HepG2 (cell line): ENCODE measurements at regions not wholly inside any gene's neighbourhood (a gene's known extent, or its start where the extent isn't known, plus 50 kb on each side); places are given as distances from the start of the nearest gene placed in this dataset.
A peak's percentile ranks its signal among the peaks of the same experiment; 100 is the strongest.

Experiments
- ATAC-seq: fragments of 200-7000 bp; cut with Tn5 transposase; 3 replicates; pipeline ENCODE4 v1.9.1; 2020; ENCODE audit warnings: mild to moderate bottlenecking, moderate library complexity
- BruUV-seq: library from RNA; stranded (reverse); fragments of 400-500 nt; replicated peaks from 2 replicates; lab custom pipeline; 2021; lab: Mats Ljungman, UMichigan
- CTCF ChIA-PET: fragments of 300-600 bp; formaldehyde crosslinking; extraction: SDS; loops from one replicate; lab custom pipeline; 2021; ENCODE audit warnings: low total read pairs, inconsistent platforms, low intra/inter-chr PET ratio; lab: Yijun Ruan, JAX
- POLR2A ChIA-PET: fragments of 350-600 bp; sonication (Branson Sonifier 250); formaldehyde crosslinking; loops from one replicate; lab custom pipeline; 2020; ENCODE audit warnings: antibody characterized with exemption, inconsistent platforms; lab: Yijun Ruan, JAX
- DNase-seq: peaks from one replicate; pipeline ENCODE4 v3.0.0-alpha.2; 2015; ENCODE audit warnings: low spot score
- FAIRE-seq: peaks from 3 replicates; lab custom pipeline; 2011; peaks lifted over from hg19 to GRCh38; lab: Jason Lieb, UNC
- H2AFZ ChIP-seq: one replicate; pipeline ENCODE4 v1.6.1; 2011; ENCODE audit warnings: low read length, inconsistent platforms
- H3K27ac ChIP-seq: fragments of 300-600 bp; 3 replicates; pipeline ENCODE4 v1.8.0; 2011; ENCODE audit warnings: mixed run types, mild to moderate bottlenecking, mixed read lengths, low read length, inconsistent platforms; ENCODE audit not compliant: insufficient read depth; ENCODE audit errors: extremely low read length
- H3K27me3 ChIP-seq, 2 experiments: fragments of 200-600 bp in 1 of 2; 2 replicates in 1 of 2; 3 replicates in 1 of 2; pipeline versions ENCODE4 v1.6.0 to v1.8.0; 2011; ENCODE audit warnings: low read length in 2 of 2, mild to moderate bottlenecking in 2 of 2, moderate library complexity in 2 of 2, inconsistent platforms in 1 of 2; ENCODE audit not compliant: insufficient read depth in 2 of 2, control insufficient read depth in 1 of 2
- H3K36me3 ChIP-seq, 2 experiments: fragments of 200-600 bp in 1 of 2; replicated peaks in 1 of 2; 2 replicates in 1 of 2; 3 replicates in 1 of 2; pipeline versions ENCODE4 v1.5.1 to v1.8.0; 2011; ENCODE audit warnings: low read length in 2 of 2, inconsistent platforms in 1 of 2; ENCODE audit not compliant: insufficient read depth in 2 of 2, control insufficient read depth in 1 of 2
- H3K4me1 ChIP-seq: 2 replicates; pipeline ENCODE4 v1.5.1; 2012; ENCODE audit warnings: low read length, inconsistent platforms; ENCODE audit not compliant: insufficient read depth
- H3K4me2 ChIP-seq: 2 replicates; pipeline ENCODE4 v1.6.0; 2011; ENCODE audit warnings: low read depth, low read length, inconsistent platforms
- H3K4me3 ChIP-seq, 3 experiments: fragments of 200-600 bp in 1 of 3; sonication (generic), shearing (Covaris generic) in 1 of 3; replicated peaks in 1 of 3; 2 replicates each; pipeline ENCODE4 v1.5.1; 2011 to 2016; ENCODE audit warnings: low read length in 3 of 3, inconsistent platforms in 2 of 3, low read depth in 2 of 3, mild to moderate bottlenecking in 2 of 3, control low read depth in 1 of 3, mixed read lengths in 1 of 3; ENCODE audit not compliant: insufficient read depth in 1 of 3
- H3K79me2 ChIP-seq: one replicate; pipeline ENCODE4 v1.6.1; 2011; ENCODE audit warnings: low read length, inconsistent platforms; ENCODE audit not compliant: insufficient read depth
- H3K9ac ChIP-seq: 2 replicates; pipeline ENCODE4 v1.6.0; 2011; ENCODE audit warnings: mild to moderate bottlenecking, low read depth, low read length, inconsistent platforms; ENCODE audit not compliant: insufficient read depth
- H3K9me3 ChIP-seq: 2 replicates; pipeline ENCODE4 v1.5.1; 2012; ENCODE audit warnings: mild to moderate bottlenecking, low read length
- H4K20me1 ChIP-seq: 2 replicates; pipeline ENCODE4 v1.6.0; 2011; ENCODE audit warnings: inconsistent platforms, mild to moderate bottlenecking, low read length, moderate library complexity; ENCODE audit not compliant: insufficient read depth
- AHR ChIP-seq: IDR thresholded peaks from 2 replicates; pipeline ENCODE4 v1.6.1; 2018; ENCODE audit warnings: missing genetic modification reagents, missing compliant biosample characterization
- ARNT2 ChIP-seq: sonication (generic); formaldehyde crosslinking; IDR thresholded peaks from 2 replicates; pipeline ENCODE4 v1.8.0; 2022; ENCODE audit warnings: mild to moderate bottlenecking, low read depth, missing genetic modification reagents, moderate library complexity
- BHLHE40 ChIP-seq: IDR thresholded peaks from 2 replicates; pipeline ENCODE4 v1.6.1; 2011; ENCODE audit warnings: low read length, improper control_type of control experiment
- EP300 ChIP-seq, 3 experiments: sonication (generic) in 1 of 3; formaldehyde crosslinking in 1 of 3; IDR thresholded peaks; 2 replicates each; pipeline versions ENCODE4 v1.5.1 to v1.6.1; 2011 to 2020; ENCODE audit warnings: low read depth in 2 of 3, low read length in 2 of 3, borderline replicate concordance in 1 of 3, improper control_type of control experiment in 1 of 3, mild to moderate bottlenecking in 1 of 3, missing genetic modification reagents in 1 of 3, moderate library complexity in 1 of 3
- FOSL2 ChIP-seq: sonication (generic); formaldehyde crosslinking; IDR thresholded peaks from 2 replicates; pipeline ENCODE4 v1.4.0; 2020; ENCODE audit warnings: missing genetic modification reagents
- FOXA3 ChIP-seq: IDR thresholded peaks from 2 replicates; pipeline ENCODE4 v1.6.1; 2016; ENCODE audit warnings: missing genetic modification reagents, missing compliant biosample characterization
- GABPB1 ChIP-seq: IDR thresholded peaks from 2 replicates; pipeline ENCODE4 v1.6.1; 2016; ENCODE audit warnings: mild to moderate bottlenecking, missing genetic modification reagents, moderate library complexity, missing compliant biosample characterization
- MEIS2 ChIP-seq: sonication (generic); formaldehyde crosslinking; IDR thresholded peaks from 2 replicates; pipeline ENCODE4 v1.9.0; 2021; ENCODE audit warnings: mild to moderate bottlenecking, missing genetic modification reagents
- MYNN ChIP-seq: sonication (generic); formaldehyde crosslinking; IDR thresholded peaks from 2 replicates; pipeline ENCODE4 v1.4.0; 2020; ENCODE audit warnings: mild to moderate bottlenecking, low read depth, missing genetic modification reagents
- NCOA1 ChIP-seq: sonication (generic); formaldehyde crosslinking; IDR thresholded peaks from 2 replicates; pipeline ENCODE4 v1.9.0; 2021; ENCODE audit warnings: missing genetic modification reagents
- SP4 ChIP-seq: sonication (generic); formaldehyde crosslinking; IDR thresholded peaks from 2 replicates; pipeline ENCODE4 v1.8.1; 2023; ENCODE audit warnings: mild to moderate bottlenecking, missing genetic modification reagents
- SYNCRIP ChIP-seq: fragments of 200-400 bp; formaldehyde crosslinking; IDR thresholded peaks from 2 replicates; pipeline ENCODE4 v1.6.1; 2018; ENCODE audit warnings: mild to moderate bottlenecking, low read depth, low read length; ENCODE audit not compliant: insufficient read depth
- ZNF550 ChIP-seq: sonication (generic); formaldehyde crosslinking; IDR thresholded peaks from 2 replicates; pipeline ENCODE4 v1.4.0; 2020; ENCODE audit warnings: mild to moderate bottlenecking, missing genetic modification reagents, borderline replicate concordance
- ZNF777 ChIP-seq: sonication (generic); formaldehyde crosslinking; IDR thresholded peaks from 2 replicates; pipeline ENCODE4 v1.4.0; 2020; ENCODE audit warnings: missing genetic modification reagents
- ZNF780A ChIP-seq: sonication (generic); formaldehyde crosslinking; IDR thresholded peaks from 2 replicates; pipeline ENCODE4 v1.8.0; 2022; ENCODE audit warnings: mild to moderate bottlenecking, missing genetic modification reagents, moderate library complexity
- WGBS: methylation state at CpG from one replicate; pipeline ENCODE4 v1.1.6; 2017; ENCODE audit warnings: low lambda C conversion rate; 5-methylcytosine and 5-hydroxymethylcytosine counted together
- in situ Hi-C: cut with HindIII; loops from 2 replicates; pipeline ENCODE4 v1.10.0; 2017; ENCODE audit warnings: low pct_unique_long_range_greater_than_20kb; ENCODE audit not compliant: extremely low pct_ligation_motif_present
- intact Hi-C: fragments of 100-400 bp; cut with micrococcal nuclease; formaldehyde crosslinking; loops from one replicate; pipeline ENCODE4 v1.10.0; 2022; ENCODE audit not compliant: unreplicated experiment
- TF ChIP-seq, protein P1 (sequence below): sonication (generic); formaldehyde crosslinking; IDR thresholded peaks from 2 replicates; pipeline ENCODE4 v1.5.1; 2020; ENCODE audit warnings: mild to moderate bottlenecking, missing genetic modification reagents, moderate library complexity
- TF ChIP-seq, protein P2 (sequence below): sonication (generic); formaldehyde crosslinking; IDR thresholded peaks from 2 replicates; pipeline ENCODE4 v1.4.0; 2020; ENCODE audit warnings: mild to moderate bottlenecking, low read depth, missing genetic modification reagents
- TF ChIP-seq, protein P3 (sequence below): sonication (generic); formaldehyde crosslinking; IDR thresholded peaks from 2 replicates; pipeline ENCODE4 v1.4.0; 2020; ENCODE audit warnings: low read depth, mild to moderate bottlenecking, missing genetic modification reagents
- TF ChIP-seq, protein P4 (sequence below): fragments of 450-650 bp; IDR thresholded peaks from 2 replicates; pipeline ENCODE4 v1.6.1; 2017

DNA sequence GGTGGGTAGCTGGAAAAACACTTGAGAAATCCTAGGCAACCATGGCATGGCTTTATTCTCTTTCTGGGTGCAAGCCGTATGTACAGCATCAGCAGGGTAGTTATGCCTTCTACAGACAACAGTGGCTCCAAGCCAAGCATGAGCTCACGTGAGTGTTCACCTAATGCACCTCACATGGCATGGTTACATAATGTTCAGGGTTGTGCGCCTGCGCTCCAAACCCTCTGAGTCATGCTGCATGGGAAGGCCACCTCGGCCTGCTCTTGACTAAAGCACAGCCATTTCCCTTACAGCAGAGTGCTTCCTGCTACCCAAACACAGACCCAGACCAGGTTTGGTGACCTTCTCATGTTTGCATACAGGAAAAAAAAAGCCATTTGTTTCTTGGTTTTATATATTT is 96.2 kb downstream of the VIP start:
- in situ Hi-C loops (no loop called here), intact Hi-C loops (no loop called here)
- H3K4me3 ChIP-seq: no peak overlapping the region
- no peak overlapping the region for H2AFZ ChIP-seq
- H3K9ac ChIP-seq: no peak overlapping the region
- 28% methylated on average over 3 of the region's 5 CpGs for WGBS
- H3K27me3 ChIP-seq: no peaks in the 10 kb centered on the region
- ChIA-PET POLR2A (no interaction called here), CTCF (no interaction called here)
- no peaks in the 10 kb centered on the region for H4K20me1 ChIP-seq
- H3K27ac ChIP-seq: no peak overlapping the region
- H3K79me2 ChIP-seq: no peaks in the 10 kb centered on the region
- ATAC-seq (no peak), DNase-seq (peak; percentile 37), FAIRE-seq (no peak)
- no peak overlapping the region for H3K4me2 ChIP-seq
- no peaks in the 10 kb centered on the region for H3K4me1 ChIP-seq
- no peaks in the 10 kb centered on the region for H3K36me3 ChIP-seq
- no peaks in the 10 kb centered on the region for H3K9me3 ChIP-seq
- no TSS peak for BruUV-seq
- TF ChIP-seq ZNF777 (CRISPR knock-in tag): no peak
- TF ChIP-seq, protein P1, sequence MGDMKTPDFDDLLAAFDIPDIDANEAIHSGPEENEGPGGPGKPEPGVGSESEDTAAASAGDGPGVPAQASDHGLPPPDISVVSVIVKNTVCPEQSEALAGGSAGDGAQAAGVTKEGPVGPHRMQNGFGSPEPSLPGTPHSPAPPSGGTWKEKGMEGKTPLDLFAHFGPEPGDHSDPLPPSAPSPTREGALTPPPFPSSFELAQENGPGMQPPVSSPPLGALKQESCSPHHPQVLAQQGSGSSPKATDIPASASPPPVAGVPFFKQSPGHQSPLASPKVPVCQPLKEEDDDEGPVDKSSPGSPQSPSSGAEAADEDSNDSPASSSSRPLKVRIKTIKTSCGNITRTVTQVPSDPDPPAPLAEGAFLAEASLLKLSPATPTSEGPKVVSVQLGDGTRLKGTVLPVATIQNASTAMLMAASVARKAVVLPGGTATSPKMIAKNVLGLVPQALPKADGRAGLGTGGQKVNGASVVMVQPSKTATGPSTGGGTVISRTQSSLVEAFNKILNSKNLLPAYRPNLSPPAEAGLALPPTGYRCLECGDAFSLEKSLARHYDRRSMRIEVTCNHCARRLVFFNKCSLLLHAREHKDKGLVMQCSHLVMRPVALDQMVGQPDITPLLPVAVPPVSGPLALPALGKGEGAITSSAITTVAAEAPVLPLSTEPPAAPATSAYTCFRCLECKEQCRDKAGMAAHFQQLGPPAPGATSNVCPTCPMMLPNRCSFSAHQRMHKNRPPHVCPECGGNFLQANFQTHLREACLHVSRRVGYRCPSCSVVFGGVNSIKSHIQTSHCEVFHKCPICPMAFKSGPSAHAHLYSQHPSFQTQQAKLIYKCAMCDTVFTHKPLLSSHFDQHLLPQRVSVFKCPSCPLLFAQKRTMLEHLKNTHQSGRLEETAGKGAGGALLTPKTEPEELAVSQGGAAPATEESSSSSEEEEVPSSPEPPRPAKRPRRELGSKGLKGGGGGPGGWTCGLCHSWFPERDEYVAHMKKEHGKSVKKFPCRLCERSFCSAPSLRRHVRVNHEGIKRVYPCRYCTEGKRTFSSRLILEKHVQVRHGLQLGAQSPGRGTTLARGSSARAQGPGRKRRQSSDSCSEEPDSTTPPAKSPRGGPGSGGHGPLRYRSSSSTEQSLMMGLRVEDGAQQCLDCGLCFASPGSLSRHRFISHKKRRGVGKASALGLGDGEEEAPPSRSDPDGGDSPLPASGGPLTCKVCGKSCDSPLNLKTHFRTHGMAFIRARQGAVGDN (CRISPR knock-in tag): no peak
- TF ChIP-seq, protein P2, sequence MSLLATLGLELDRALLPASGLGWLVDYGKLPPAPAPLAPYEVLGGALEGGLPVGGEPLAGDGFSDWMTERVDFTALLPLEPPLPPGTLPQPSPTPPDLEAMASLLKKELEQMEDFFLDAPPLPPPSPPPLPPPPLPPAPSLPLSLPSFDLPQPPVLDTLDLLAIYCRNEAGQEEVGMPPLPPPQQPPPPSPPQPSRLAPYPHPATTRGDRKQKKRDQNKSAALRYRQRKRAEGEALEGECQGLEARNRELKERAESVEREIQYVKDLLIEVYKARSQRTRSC (CRISPR knock-in tag): no peak
- TF ChIP-seq ARNT2 (CRISPR knock-in tag): no peak
- no peak for TF ChIP-seq EP300 (IDR thresholded peaks at IDR 0.05; ENCODE audit: low read depth in 2 of 2, low read length in 2 of 2)
- 0 out of 2 replicates have a peak, but pooled peaks have one; percentile 11 for TF ChIP-seq EP300 (CRISPR knock-in tag; IDR thresholded peaks at IDR 0.05; ENCODE audit: borderline replicate concordance)
- 0 out of 2 replicates have a peak, but pooled peaks have one; percentile 12 for TF ChIP-seq GABPB1 (CRISPR knock-in tag)
- TF ChIP-seq FOSL2: peak; percentile 87
- no peak for TF ChIP-seq FOXA3 (CRISPR knock-in tag)
- no peak for TF ChIP-seq ZNF780A (CRISPR knock-in tag)
- TF ChIP-seq, protein P3, sequence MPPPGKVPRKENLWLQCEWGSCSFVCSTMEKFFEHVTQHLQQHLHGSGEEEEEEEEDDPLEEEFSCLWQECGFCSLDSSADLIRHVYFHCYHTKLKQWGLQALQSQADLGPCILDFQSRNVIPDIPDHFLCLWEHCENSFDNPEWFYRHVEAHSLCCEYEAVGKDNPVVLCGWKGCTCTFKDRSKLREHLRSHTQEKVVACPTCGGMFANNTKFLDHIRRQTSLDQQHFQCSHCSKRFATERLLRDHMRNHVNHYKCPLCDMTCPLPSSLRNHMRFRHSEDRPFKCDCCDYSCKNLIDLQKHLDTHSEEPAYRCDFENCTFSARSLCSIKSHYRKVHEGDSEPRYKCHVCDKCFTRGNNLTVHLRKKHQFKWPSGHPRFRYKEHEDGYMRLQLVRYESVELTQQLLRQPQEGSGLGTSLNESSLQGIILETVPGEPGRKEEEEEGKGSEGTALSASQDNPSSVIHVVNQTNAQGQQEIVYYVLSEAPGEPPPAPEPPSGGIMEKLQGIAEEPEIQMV: no peak
- TF ChIP-seq MEIS2 (CRISPR knock-in tag): no peak
- no peak for TF ChIP-seq SP4 (CRISPR knock-in tag)
- peak; percentile 81 for TF ChIP-seq BHLHE40
- no peak for TF ChIP-seq AHR
- no peak for TF ChIP-seq NCOA1 (CRISPR knock-in tag)
- TF ChIP-seq MYNN (CRISPR knock-in tag): no peak
- TF ChIP-seq, protein P4, sequence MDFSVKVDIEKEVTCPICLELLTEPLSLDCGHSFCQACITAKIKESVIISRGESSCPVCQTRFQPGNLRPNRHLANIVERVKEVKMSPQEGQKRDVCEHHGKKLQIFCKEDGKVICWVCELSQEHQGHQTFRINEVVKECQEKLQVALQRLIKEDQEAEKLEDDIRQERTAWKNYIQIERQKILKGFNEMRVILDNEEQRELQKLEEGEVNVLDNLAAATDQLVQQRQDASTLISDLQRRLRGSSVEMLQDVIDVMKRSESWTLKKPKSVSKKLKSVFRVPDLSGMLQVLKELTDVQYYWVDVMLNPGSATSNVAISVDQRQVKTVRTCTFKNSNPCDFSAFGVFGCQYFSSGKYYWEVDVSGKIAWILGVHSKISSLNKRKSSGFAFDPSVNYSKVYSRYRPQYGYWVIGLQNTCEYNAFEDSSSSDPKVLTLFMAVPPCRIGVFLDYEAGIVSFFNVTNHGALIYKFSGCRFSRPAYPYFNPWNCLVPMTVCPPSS: no peak
- TF ChIP-seq ZNF550 (CRISPR knock-in tag): no peak
- TF ChIP-seq SYNCRIP: no peak
